Stimulated activated CD4-positive, alpha-beta T cell treated with anti-CD3 and anti-CD28 coated beads, Interleukin-4, amount 100 ng/mL, for 1 hour (primary cell): ENCODE measurements at regions not wholly inside any gene's neighbourhood (a gene's known extent, or its start where the extent isn't known, plus 50 kb on each side); places are given as distances from the start of the nearest gene placed in this dataset.

Experiments
- DNase-seq: peaks from one replicate; pipeline ENCODE4 v3.0.0-alpha.2; 2020

- no peak for DNase-seq
Measured at GRCh38 chr22:22396741-22397291, 111.7 kb downstream of the ZNF280B start.

- DNase-seq = no peak
Measured at GRCh38 chr22:22397292-22397870, 111.2 kb downstream of the ZNF280B start.

DNA sequence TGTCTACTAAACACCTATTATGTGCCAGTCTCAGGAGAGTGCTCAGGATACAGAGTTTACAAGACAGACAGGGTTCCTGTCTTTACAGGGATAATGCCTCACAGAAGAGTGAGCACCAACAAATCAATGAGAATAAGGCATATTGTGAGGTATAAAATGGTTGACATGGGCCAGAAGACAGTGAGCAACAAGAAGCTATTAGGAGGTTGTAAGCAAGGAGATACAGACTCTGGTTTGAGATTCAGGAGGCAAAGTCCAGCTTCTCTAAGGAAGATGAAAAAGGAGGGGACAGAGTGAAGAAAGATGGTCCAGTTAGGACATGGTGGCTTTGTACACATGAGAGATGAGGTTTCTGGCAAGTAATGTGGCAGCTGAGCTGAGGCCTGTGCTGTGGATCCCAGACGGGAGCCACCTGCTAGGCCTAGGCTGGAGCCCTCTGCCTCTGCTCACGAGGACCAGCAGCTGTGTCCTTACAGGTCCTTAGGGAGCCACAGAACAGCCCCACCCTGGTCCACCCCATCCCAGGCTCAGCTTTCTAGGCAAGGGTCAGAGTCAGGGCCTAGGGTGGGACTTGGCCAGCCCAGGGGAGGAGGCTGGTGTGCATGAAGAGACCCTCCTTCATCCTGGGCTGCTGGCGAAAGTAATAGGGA is 110.5 kb downstream of the ZNF280B start:
- DNase-seq = no peak

GRCh38 chr22:22398530-22399327 is 109.8 kb downstream of the ZNF280B start:
- DNase-seq = no peak

DNA sequence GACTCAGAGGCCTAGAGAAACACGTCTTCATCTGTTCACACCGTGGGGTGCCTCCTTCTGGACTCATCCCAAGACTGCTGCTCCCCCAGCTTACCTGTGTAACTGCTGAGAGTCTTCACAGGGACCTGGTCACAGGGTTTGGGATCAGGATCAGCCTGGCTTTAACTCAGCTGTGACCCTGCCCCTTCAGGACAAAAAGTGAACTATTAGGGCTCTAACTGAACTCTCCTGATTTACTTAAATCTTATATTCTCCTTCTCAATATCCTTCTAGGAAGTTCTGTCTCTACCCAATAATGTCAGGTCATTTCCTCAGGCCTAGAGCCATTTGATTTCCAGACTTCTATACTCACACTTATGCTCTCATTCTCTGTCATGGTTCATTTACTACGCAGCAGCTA is 108.4 kb downstream of the ZNF280B start:
- no peak for DNase-seq

DNA sequence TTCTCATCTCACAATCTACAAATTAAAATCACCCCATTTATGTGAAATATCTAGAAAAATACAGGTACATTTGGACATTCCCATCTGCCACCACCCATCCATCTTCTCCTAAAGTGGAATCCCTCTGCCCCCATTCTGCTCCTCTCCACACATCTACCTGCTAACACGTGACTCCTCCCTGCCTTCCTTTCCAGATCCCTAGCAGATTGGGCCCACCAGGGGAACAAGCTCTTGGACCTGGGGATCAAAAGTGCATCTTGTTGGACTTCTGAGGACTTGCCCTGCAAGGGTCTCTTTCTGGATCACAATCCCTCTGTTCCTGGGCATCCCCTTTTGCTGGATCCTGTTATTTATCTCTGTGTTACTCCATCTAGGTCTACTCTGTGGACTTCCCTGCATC is 107.6 kb downstream of the ZNF280B start:
- no peak for DNase-seq

GRCh38 chr22:22401381-22401780 is 107.2 kb downstream of the ZNF280B start:
- no peak for DNase-seq

- DNase-seq = no peak
Measured at GRCh38 chr22:22403306-22403705, 105.2 kb downstream of the ZNF280B start.

- no peak for DNase-seq
Measured at GRCh38 chr22:22403771-22404170, 104.8 kb downstream of the ZNF280B start.

DNA sequence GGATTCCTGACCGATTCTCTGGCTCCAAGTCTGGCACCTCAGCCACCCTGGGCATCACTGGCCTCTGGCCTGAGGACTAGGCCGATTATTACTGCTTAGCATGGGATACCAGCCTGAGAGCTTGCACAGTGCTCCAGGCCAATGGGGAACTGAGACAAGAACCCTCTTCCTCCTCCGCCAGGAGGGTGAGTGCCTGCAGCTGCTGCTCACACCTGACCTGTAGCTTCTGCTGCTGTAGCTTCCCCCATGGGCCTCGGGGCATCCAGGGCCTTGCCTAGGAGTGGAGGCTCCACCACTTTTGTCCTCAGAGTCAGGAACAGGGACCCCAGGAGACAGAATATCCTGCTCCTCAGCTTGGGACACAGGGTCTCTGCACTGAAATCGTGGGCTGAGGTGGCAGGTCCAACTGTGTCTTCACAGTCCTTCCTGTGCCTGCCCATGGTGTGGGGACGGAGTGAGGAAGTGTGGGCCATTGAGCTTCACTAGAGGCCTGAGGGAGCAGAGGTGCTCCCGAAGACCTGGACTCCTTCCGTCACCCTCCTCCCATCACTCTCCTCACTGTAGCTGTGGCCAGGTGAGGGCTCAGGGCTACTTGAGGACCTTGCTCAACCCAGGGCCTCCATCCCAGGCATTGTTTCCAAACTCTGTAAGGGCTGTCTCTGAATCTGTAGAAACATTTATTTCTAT is 103.8 kb downstream of the ZNF280B start:
- DNase-seq = no peak

DNA sequence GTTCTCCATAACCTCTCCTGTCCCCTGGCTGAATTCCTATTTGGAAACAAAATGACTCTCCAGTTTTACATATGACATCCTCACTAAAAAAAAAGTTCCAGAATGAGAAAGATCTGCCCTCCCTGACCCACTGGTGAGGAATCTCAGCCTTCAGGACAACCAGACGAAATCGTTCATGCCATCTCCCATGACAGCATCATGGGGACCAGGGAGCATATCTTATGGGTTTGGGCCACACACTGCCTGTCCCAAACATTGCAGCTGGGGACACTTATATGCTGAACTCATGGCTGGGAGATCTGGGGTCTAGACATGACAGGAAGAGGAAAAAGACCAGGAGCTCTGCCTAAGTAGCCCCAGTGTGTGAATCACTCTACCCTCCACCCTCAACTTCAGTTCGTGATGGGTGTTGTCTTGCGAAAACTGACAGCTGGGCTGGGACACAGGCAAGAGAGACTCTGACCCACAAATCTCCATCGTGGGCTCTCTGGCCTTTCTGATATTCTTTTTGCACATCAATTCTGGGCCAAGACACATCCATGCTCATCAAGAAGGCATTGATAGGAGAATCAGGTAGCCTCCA is 102.0 kb downstream of the ZNF280B start:
- DNase-seq = no peak

DNA sequence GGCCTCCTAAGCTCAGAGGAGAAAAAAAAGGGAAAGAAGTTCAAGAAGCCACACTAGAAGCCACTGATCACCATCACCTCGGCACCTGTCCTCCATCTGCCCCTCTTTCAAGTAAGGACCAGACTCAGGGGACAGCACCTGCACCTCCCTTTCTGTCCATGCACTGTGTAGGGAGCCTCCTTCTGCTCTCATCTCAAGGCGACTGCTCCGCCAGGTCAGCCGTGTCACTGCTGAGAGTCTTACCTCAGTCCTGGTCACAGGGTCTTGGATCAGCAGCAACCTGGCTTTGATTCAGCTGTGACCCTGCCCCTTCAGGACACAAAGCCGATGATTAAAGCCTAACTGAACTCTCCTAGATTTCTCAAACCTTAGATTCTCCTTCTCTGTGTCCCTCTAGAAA is 101.5 kb downstream of the ZNF280B start:
- no peak for DNase-seq

- DNase-seq = no peak
Measured at GRCh38 chr22:22408269-22408668, 100.3 kb downstream of the ZNF280B start.

DNA sequence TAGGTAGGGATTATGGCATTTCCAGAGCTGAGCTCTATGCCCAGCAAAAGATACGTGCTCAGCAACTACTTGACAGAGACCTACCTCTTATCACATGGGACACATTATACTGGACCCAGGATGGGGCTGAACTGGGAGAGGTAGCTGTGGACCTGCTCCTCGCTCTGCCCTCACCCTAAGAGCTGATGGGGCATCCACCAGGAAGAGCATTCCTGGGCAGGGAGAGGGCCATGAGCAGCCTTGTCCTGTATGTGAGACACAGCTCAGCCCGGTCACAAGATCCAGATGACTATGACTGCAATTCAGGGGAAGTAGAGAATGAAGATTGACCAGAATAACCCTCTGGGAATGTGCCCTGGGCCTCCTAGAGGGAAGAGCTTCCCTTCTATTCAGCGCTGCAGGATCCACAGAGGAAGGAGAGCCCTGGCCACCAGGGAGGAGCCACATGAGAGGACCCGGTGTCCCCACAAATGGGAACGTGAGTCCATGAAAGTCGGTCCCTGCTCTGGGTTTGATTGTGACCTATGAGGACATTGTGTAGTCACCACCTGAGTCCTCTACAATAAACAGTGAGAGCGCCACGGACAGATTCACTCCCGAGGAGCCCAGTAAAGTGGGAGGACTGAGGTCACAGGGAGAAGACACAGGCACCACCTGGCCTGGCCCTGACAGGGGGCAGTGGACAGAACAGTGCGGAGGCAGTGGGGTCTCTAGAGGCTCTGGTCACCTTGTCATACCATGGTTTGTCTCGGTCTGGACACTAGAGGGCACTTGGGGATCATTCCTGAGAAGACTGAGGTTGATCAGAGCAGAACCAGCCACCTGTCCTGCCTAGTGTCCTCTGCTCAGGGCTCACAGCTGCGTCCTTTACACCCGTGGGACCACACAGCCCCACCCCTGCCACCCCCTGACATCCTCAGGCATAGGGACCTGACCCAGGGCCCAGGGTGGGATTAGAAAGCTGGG is 99.5 kb downstream of the ZNF280B start:
- DNase-seq = no peak

GRCh38 chr22:22410121-22410520 is 98.4 kb downstream of the ZNF280B start:
- DNase-seq = no peak

- no peak for DNase-seq
Measured at GRCh38 chr22:22410677-22411076, 97.9 kb downstream of the ZNF280B start.

- no peak for DNase-seq
Measured at GRCh38 chr22:22414266-22414665, 94.3 kb downstream of the ZNF280B start.

DNA sequence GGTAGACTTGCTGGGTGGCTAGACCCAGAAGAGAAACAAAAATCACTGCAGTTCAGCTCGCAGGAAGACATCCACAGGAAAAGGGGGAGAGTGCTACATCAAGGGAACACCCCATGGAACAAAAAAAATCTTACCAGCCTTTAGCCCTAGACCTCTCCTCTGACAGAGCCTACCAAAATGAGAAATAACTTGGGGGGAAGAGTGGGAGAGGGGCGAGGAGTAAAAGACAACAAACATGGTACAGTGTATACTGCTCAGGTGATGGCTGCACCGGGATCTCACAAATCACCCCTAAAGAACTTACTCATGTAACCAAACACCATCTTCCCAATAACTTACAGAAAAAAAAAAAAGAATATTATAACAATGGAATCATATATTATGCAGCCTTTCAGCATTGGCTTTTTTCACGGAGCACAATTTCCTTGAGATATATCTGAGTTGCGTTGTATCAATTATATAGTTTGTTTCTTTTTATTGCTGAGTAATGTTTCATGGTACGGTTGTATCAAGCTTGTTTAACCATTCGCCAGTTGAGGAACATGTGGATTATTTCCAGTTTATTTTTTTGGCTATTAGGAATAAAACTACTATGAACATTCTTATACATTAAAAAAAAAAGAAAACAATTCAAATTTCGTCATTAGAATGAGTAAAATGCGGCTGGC is 90.9 kb downstream of the ZNF280B start:
- no peak for DNase-seq

- DNase-seq = no peak
Measured at GRCh38 chr22:22418163-22418549, 90.4 kb downstream of the ZNF280B start.

DNA sequence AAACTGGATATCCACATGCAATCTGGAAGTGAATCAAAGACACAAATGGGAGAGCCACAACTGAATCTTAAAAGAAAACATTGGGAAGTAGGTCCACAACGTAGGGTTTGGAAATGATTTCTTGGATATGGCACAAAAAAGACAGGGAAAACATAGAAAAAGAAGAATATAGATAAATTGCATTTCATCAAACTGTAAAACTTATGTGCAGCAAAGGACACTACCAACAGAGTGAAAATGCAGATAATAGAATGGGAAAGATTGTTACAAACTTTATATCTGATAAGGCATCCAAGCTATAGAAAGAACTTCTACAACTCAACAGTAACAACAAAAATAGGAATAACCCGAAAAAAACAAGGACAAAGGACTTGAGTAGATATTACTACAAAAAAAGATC is 89.6 kb downstream of the ZNF280B start:
- DNase-seq = no peak

GRCh38 chr22:22420580-22420979 is 88.0 kb downstream of the ZNF280B start:
- DNase-seq = no peak
